Heart right ventricle (tissue), 16 donors: ENCODE measurements at regions not wholly inside any gene's neighbourhood (a gene's known extent, or its start where the extent isn't known, plus 50 kb on each side); places are given as distances from the start of the nearest gene placed in this dataset.

ENCODE experiments used
- ATAC-seq, 8 donors: fragments of 200-7000 bp; cut with Tn5 transposase; one replicate each; pipeline ENCODE4 v1.9.1; 2020; ENCODE audit warnings: mild to moderate bottlenecking in 8 of 8, moderate library complexity in 8 of 8, moderate number of reproducible peaks in 1 of 8
- DNase-seq, 2 donors: peaks; one replicate each; pipeline ENCODE4 v3.0.0-alpha.2; 2020
- H3K27ac ChIP-seq, 10 donors: fragments of 200-600 bp; sonication (generic) in 2 of 10; one replicate each; pipeline versions ENCODE4 v1.5.0 to v1.8.0; 2020 to 2022; ENCODE audit warnings: mild to moderate bottlenecking in 3 of 10
- H3K27me3 ChIP-seq, 7 donors: fragments of 200-600 bp; one replicate each; pipeline ENCODE4 v1.8.0; 2021 to 2022; ENCODE audit warnings: mild to moderate bottlenecking in 2 of 7
- H3K36me3 ChIP-seq, 9 donors: fragments of 200-600 bp; sonication (generic) in 1 of 9; one replicate each; pipeline versions ENCODE4 v1.5.0 to v1.8.0; 2020 to 2022; ENCODE audit warnings: mild to moderate bottlenecking in 2 of 9
- H3K4me1 ChIP-seq, 9 donors: fragments of 200-600 bp; sonication (generic) in 1 of 9; one replicate each; pipeline versions ENCODE4 v1.5.0 to v1.8.0; 2020 to 2022; ENCODE audit warnings: mild to moderate bottlenecking in 4 of 9
- H3K4me3 ChIP-seq, 10 donors: fragments of 200-600 bp; sonication (generic) in 2 of 10; one replicate each; pipeline versions ENCODE4 v1.5.0 to v1.8.0; 2020 to 2022; ENCODE audit warnings: mild to moderate bottlenecking in 7 of 10, moderate library complexity in 2 of 10
- H3K9me3 ChIP-seq, 11 donors: fragments of 200-600 bp in 10 of 11; sonication (generic) in 2 of 11; one replicate each; pipeline versions ENCODE4 v1.5.0 to v1.8.0; 2013 to 2022; ENCODE audit warnings: mild to moderate bottlenecking in 2 of 11, control low read depth in 1 of 11, moderate library complexity in 1 of 11
- WGBS, 2 donors: extraction: QIAGEN DNeasy Blood & Tissue Kit; methylation state at CpG; one replicate each; pipeline ENCODE4 v1.1.7; 2013; ENCODE audit warnings: inconsistent platforms in 1 of 2; 5-methylcytosine and 5-hydroxymethylcytosine counted together
- intact Hi-C, 10 donors: fragments of 100-400 bp; cut with DNase I; formaldehyde crosslinking; loops; one replicate each; pipeline versions ENCODE4 v1.11.1 to v1.14.2; 2022
- TF ChIP-seq, protein P1 (sequence below), 9 donors: fragments of 200-600 bp; sonication (generic) in 2 of 9; IDR thresholded peaks; one replicate each; pipeline versions ENCODE4 v1.5.0 to v1.8.0; 2021 to 2022; ENCODE audit warnings: antibody characterized with exemption in 9 of 9, mild to moderate bottlenecking in 5 of 9, moderate library complexity in 1 of 9
- donor health status: Arrhythmogenic right ventricular cardiomyopathy.
- donor health status: ischemic (EF 13 %, LVEDD 7.1; RV severe dilation, severe dysfunction).
- donor health status: healthy with polysubstance abuse.
- donor health status: DM: no; HTN: yes; CAD: no.
- donor health status: DM: no; HTN: no; CAD: no.
- donor health status: ischemic (EF 25% LVEDD 6.9; RV normal size, moderate dysfunction).
- donor health status: ischemic (EF 25% LVEDD 5.7; RV mildly dilated, moderate dysfunction).
- donor health status: healthy.
- donor health status: DM: yes; HTN: yes; CAD: no.
- donor health status: Ischemic cardiomyopathy.
- donor health status: ischemic (EF 35%, LVEDD 5.7; RV mildly dilated, moderate dysfunction).
- donor health status: nonischemic (EF 11% LVEDD 7.7; RV severe dilation, severe dysfunction).
- donor health status: DM: yes; HTN: yes; CAD: no.
- donor health status: PGD.
- donor health status: ischemic (EF 29% LVEDD 5.4; RV normal size, mild dysfunction).
- donor health status: nonischemic (EF 23%, LVEDD 6.1; RV moderate dilation, normal function).

DNA sequence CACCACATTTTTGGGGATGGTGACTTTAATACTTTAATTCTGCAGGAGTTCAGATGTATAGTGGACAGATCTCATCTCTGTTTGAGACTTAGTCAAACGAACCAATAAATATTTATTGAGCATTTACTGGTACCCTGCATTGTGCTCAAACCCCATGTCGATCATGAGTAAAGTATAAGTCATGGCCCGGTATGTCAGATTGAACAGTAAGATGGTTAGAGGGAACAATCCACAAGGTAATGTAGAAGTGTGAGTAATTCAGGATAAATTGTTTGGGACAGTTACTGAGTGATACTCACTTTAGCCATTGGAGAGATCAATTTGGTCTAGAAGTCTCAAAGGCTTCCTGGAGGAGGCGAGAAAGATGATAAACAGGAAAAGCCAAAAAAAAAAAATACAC is 265.5 kb upstream of the C2CD4B start:
- Histone ChIP-seq H3K27ac (no peak overlapping the region), H3K27me3 (no peaks in the 10 kb centered on the region), H3K36me3 (no peaks in the 10 kb centered on the region), H3K4me1 (peaks cover 3 to 56% (median 28%) of the 10 kb centered on the region in 9 donors), H3K9me3 (no peaks in the 10 kb centered on the region), H3K4me3 (no peak overlapping the region)
- 86 to 94% methylated on average over 4 of the region's 4 CpGs for WGBS, 2 donors
- no peak for ATAC-seq
- TF ChIP-seq, protein P1, sequence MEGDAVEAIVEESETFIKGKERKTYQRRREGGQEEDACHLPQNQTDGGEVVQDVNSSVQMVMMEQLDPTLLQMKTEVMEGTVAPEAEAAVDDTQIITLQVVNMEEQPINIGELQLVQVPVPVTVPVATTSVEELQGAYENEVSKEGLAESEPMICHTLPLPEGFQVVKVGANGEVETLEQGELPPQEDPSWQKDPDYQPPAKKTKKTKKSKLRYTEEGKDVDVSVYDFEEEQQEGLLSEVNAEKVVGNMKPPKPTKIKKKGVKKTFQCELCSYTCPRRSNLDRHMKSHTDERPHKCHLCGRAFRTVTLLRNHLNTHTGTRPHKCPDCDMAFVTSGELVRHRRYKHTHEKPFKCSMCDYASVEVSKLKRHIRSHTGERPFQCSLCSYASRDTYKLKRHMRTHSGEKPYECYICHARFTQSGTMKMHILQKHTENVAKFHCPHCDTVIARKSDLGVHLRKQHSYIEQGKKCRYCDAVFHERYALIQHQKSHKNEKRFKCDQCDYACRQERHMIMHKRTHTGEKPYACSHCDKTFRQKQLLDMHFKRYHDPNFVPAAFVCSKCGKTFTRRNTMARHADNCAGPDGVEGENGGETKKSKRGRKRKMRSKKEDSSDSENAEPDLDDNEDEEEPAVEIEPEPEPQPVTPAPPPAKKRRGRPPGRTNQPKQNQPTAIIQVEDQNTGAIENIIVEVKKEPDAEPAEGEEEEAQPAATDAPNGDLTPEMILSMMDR (IDR thresholded peaks at IDR 0.05): no peak
- no peak for DNase-seq
- intact Hi-C loops: loop anchor here in 1 of 10 donors (5.0 kb wide), 1 partner anchor 33 kb away; no protein-coding TSS in a partner anchor

DNA sequence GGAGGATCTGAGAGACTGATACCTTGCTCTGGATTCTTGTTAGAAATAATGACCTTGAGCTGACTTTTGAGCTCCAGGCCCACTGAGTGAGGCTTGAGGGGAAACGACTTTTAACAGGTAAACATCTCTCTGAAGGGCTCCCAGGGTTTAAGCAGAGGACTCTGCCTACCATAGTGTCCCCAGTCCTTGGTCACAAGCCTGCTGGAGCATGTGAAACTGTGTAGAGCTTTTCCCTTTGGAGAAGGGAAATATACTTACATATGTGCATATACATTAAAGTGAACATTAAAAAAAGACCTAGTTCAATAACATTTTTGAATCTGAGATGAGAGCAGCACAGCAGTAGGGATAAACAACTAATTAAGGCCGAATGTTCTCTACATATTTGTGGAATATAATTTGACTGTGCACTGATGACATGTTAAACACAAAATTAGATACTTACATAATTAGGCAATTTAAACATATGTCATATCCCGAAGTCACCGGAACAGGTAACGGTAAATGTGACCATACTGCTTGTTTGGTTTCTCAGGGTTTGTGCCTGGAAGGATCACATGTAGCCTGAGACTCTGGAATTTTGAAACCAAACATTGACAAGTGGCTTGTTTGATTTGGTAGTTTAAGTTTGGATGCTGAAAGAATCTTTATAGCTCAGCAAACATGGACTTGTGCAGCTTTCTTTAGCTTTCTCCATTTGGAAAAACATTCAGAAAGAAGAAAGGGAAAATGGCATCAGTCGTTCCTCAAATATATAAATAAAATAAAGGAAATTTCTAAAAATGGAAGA is 266.1 kb upstream of the C2CD4B start:
- H3K36me3 ChIP-seq: no peaks in the 10 kb centered on the region
- TF ChIP-seq, protein P1 (IDR thresholded peaks at IDR 0.05): no peak
- H3K27ac ChIP-seq: no peak overlapping the region
- no peaks in the 10 kb centered on the region for H3K27me3 ChIP-seq
- intact Hi-C loops: loop anchor here in 1 of 10 donors (5.0 kb wide), 1 partner anchor 34 kb away; no protein-coding TSS in a partner anchor
- peaks cover under 1 to 53% (median 28%) of the 10 kb centered on the region in 9 donors for H3K4me1 ChIP-seq
- no peak for ATAC-seq
- no peak overlapping the region for H3K4me3 ChIP-seq
- WGBS, 2 donors: 86 to 88% methylated on average over 6 of the region's 6 CpGs
- H3K9me3 ChIP-seq: no peaks in the 10 kb centered on the region
- DNase-seq: no peak

DNA sequence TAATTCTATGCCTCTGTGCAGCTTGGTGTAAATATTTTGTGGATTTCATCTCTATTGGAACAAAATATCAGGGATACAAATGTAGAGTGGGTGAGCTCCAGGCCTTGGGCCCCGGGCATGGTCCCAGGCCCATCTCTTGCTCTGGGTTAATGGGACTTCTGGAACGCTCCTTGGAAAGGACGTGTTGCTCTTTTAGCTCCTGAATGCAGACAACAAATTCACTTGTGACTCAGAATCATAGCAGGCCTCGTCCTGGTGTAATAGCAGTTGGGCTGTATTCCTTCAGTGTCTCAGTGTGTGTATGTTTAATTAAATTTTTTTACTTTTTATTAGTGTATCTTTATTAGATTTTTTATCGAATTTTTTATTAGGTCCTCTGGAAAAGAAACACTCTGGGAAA is 266.7 kb upstream of the C2CD4B start:
- Histone ChIP-seq H3K4me1 (peaks cover 0 to 47% (median 23%) of the 10 kb centered on the region in 9 donors), H3K27me3 (no peaks in the 10 kb centered on the region), H3K9me3 (no peaks in the 10 kb centered on the region), H3K27ac (no peak overlapping the region), H3K36me3 (no peaks in the 10 kb centered on the region), H3K4me3 (no peak overlapping the region)
- no peak for ATAC-seq
- intact Hi-C loops: loop anchor here in 1 of 10 donors (5.0 kb wide), 1 partner anchor 35 kb away; no protein-coding TSS in a partner anchor
- no peak for DNase-seq
- TF ChIP-seq, protein P1 (IDR thresholded peaks at IDR 0.05): no peak
- 85 to 91% methylated on average over 5 of the region's 5 CpGs for WGBS, 2 donors

DNA sequence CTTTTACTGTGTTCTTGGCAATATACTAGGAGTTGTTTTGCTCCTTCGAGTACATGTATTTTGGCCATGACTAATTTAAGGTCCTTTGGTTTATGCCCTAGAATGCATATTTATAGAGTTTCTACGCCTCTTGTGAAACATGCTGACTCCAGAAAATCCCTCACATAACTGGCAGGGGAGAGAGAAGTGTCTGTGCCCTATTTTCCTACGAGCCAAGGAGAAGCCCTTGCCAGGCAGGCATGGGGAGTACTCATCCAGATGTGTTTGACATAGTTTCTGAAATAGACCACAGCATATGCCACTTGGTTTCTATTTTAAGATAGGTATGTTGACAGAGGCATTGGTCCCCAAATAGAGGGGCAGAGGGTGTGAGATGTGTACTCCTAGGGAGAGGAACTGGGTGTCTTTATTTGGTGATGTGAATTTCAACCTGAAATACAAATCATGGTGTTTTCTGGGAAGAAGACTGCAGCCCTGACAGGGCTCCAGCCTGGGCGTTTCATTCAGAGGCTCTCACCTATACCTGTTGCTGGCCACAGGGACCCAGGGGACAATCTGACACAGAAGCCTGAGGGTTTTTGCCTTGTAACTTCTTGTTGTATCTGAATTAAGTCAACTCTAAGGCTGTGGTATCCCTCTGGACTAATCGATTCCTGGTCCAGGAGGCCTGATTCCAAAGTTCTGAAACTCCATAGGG is 267.8 kb upstream of the C2CD4B start:
- TF ChIP-seq, protein P1 (IDR thresholded peaks at IDR 0.05): no peak
- WGBS, 2 donors: 54 to 57% methylated on average over 5 of the region's 5 CpGs
- Histone ChIP-seq H3K36me3 (no peaks in the 10 kb centered on the region), H3K4me3 (no peak overlapping the region), H3K9me3 (no peaks in the 10 kb centered on the region), H3K4me1 (peaks cover 0 to 38% (median 21%) of the 10 kb centered on the region in 9 donors), H3K27ac (peak overlapping the region in 9 of 10 donors; percentile 8 to 62 (median 48)), H3K27me3 (no peaks in the 10 kb centered on the region)
- DNase-seq: peak in 1 of 2 donors; percentile 33
- peak; percentile 64 to 95 (median 90) for ATAC-seq
- intact Hi-C loops: loop anchor here in 1 of 10 donors (5.0 kb wide), 1 partner anchor 36 kb away; no protein-coding TSS in a partner anchor
